IMR-90 (cell line): ENCODE measurements at regions not wholly inside any gene's neighbourhood (a gene's known extent, or its start where the extent isn't known, plus 50 kb on each side); places are given as distances from the start of the nearest gene placed in this dataset.

ENCODE experiments used
- ATAC-seq: fragments of 200-7000 bp; cut with Tn5 transposase; 2 replicates; pipeline ENCODE4 v1.9.1; 2020; ENCODE audit warnings: low read depth, mild to moderate bottlenecking, moderate library complexity
- BruUV-seq: library from RNA; stranded (reverse); fragments of 400-500 nt; replicated peaks from 2 replicates; lab custom pipeline; 2021; lab: Mats Ljungman, UMichigan
- CTCF ChIA-PET: fragments of 300-600 bp; formaldehyde crosslinking; extraction: SDS; loops from one replicate; lab custom pipeline; 2021; ENCODE audit warnings: antibody characterized with exemption; lab: Yijun Ruan, JAX
- POLR2A ChIA-PET: fragments of 300-600 bp; sonication (Branson Sonifier 250); formaldehyde crosslinking; loops from one replicate; lab custom pipeline; 2022; ENCODE audit warnings: antibody characterized with exemption; ENCODE audit not compliant: unreplicated experiment; lab: Charles Lee
- DNase-seq: peaks from one replicate; pipeline ENCODE4 v3.0.0; 2013
- H2AFZ ChIP-seq: replicated peaks from 2 replicates; pipeline ENCODE3; 2013; ENCODE audit warnings: low read length, mild to moderate bottlenecking; ENCODE audit not compliant: poor library complexity
- H2AK5ac ChIP-seq: 2 replicates; pipeline ENCODE4 v1.6.1; 2013; ENCODE audit warnings: low read depth, low read length, inconsistent platforms
- H2AK9ac ChIP-seq: replicated peaks from 2 replicates; pipeline ENCODE3; 2013; ENCODE audit warnings: mild to moderate bottlenecking, low read depth, low read length, moderate library complexity; ENCODE audit not compliant: poor library complexity
- H2BK120ac ChIP-seq: 2 replicates; pipeline ENCODE4 v1.6.1; 2013; ENCODE audit warnings: low read depth, low read length, inconsistent platforms
- H2BK15ac ChIP-seq: 3 replicates; pipeline ENCODE4 v1.6.1; 2013; ENCODE audit warnings: low read depth, low read length, inconsistent platforms
- H2BK20ac ChIP-seq: 2 replicates; pipeline ENCODE4 v1.6.1; 2013; ENCODE audit warnings: low read depth, mild to moderate bottlenecking, inconsistent platforms, low read length, moderate library complexity
- H2BK5ac ChIP-seq: 2 replicates; pipeline ENCODE4 v1.6.1; 2013; ENCODE audit warnings: mild to moderate bottlenecking, low read depth, low read length, inconsistent platforms; ENCODE audit not compliant: poor library complexity, severe bottlenecking
- H3K14ac ChIP-seq: replicated peaks from 2 replicates; pipeline ENCODE4 v1.6.1; 2013; ENCODE audit warnings: low read depth, low read length, inconsistent platforms
- H3K18ac ChIP-seq: 2 replicates; pipeline ENCODE4 v1.6.1; 2013; ENCODE audit warnings: low read depth, low read length, control low read depth
- H3K23ac ChIP-seq: 2 replicates; pipeline ENCODE4 v1.6.1; 2013; ENCODE audit warnings: low read depth, low read length, inconsistent platforms
- H3K27ac ChIP-seq: 2 replicates; pipeline ENCODE4 v1.5.1; 2013; ENCODE audit warnings: mild to moderate bottlenecking, control low read depth, low read length; ENCODE audit not compliant: insufficient read depth
- H3K27me3 ChIP-seq: 2 replicates; pipeline ENCODE4 v1.6.1; 2013; ENCODE audit warnings: low read length; ENCODE audit not compliant: control insufficient read depth, insufficient read depth
- H3K36me3 ChIP-seq: 2 replicates; pipeline ENCODE4 v1.6.1; 2013; ENCODE audit warnings: low read length, mixed read lengths; ENCODE audit not compliant: control insufficient read depth, insufficient read depth
- H3K4ac ChIP-seq: 2 replicates; pipeline ENCODE4 v1.6.1; 2013; ENCODE audit warnings: low read depth, low read length, inconsistent platforms
- H3K4me1 ChIP-seq: 2 replicates; pipeline ENCODE4 v1.6.1; 2013; ENCODE audit warnings: low read length, mixed read lengths; ENCODE audit not compliant: control insufficient read depth, insufficient read depth
- H3K4me2 ChIP-seq: 2 replicates; pipeline ENCODE4 v1.6.1; 2013; ENCODE audit warnings: low read depth, mild to moderate bottlenecking, control low read depth, low read length, moderate library complexity
- H3K4me3 ChIP-seq: 2 replicates; pipeline ENCODE4 v1.5.1; 2013; ENCODE audit warnings: low read depth, mild to moderate bottlenecking, control low read depth, low read length, moderate library complexity; ENCODE audit not compliant: insufficient read depth
- H3K56ac ChIP-seq: 2 replicates; pipeline ENCODE4 v1.6.1; 2013; ENCODE audit warnings: low read length, inconsistent platforms; ENCODE audit not compliant: insufficient read depth; ENCODE audit errors: extremely low read depth
- H3K79me1 ChIP-seq, 2 experiments: 2 replicates each; pipeline ENCODE4 v1.6.1; 2013; ENCODE audit warnings: low read length in 2 of 2, inconsistent platforms in 1 of 2, low read depth in 1 of 2
- H3K9ac ChIP-seq: 2 replicates; pipeline ENCODE4 v1.6.1; 2013; ENCODE audit warnings: low read depth, low read length, control low read depth
- H3K9me1 ChIP-seq: 2 replicates; pipeline ENCODE4 v1.6.1; 2013; ENCODE audit warnings: low read length, inconsistent platforms; ENCODE audit not compliant: insufficient read depth
- H3K9me3 ChIP-seq: 2 replicates; pipeline ENCODE4 v1.6.1; 2013; ENCODE audit warnings: low read length; ENCODE audit not compliant: control insufficient read depth, insufficient read depth
- H4K20me1 ChIP-seq: 2 replicates; pipeline ENCODE4 v1.6.1; 2013; ENCODE audit warnings: low read length, inconsistent platforms; ENCODE audit not compliant: insufficient read depth
- H4K5ac ChIP-seq: 2 replicates; pipeline ENCODE4 v1.6.1; 2013; ENCODE audit warnings: mild to moderate bottlenecking, low read depth, low read length, control low read depth
- H4K8ac ChIP-seq, 2 experiments: 2 replicates each; pipeline ENCODE4 v1.6.1; 2013; ENCODE audit warnings: low read depth in 2 of 2, low read length in 2 of 2, control low read depth in 1 of 2, inconsistent platforms in 1 of 2
- H4K91ac ChIP-seq: 2 replicates; pipeline ENCODE4 v1.6.1; 2013; ENCODE audit warnings: low read depth, low read length, inconsistent platforms; ENCODE audit not compliant: insufficient read depth
- MAFK ChIP-seq: IDR thresholded peaks from 2 replicates; pipeline ENCODE4 v1.6.1; 2012; ENCODE audit warnings: low read depth, low read length, improper control_type of control experiment
- MXI1 ChIP-seq: IDR thresholded peaks from 2 replicates; pipeline ENCODE4 v1.6.1; 2012; ENCODE audit warnings: low read depth, mild to moderate bottlenecking, low read length, moderate library complexity, borderline replicate concordance
- NFE2L2 ChIP-seq: fragments of 150-350 bp; IDR thresholded peaks from 2 replicates; pipeline ENCODE4 v1.6.1; 2016; ENCODE audit warnings: low read depth, mild to moderate bottlenecking, low read length
- RAD21 ChIP-seq: IDR thresholded peaks from 2 replicates; pipeline ENCODE4 v1.6.1; 2012; ENCODE audit warnings: low read length, improper control_type of control experiment
- SMC3 ChIP-seq: fragments of 150-350 bp; IDR thresholded peaks from 2 replicates; pipeline ENCODE4 v1.6.1; 2016; ENCODE audit warnings: low read depth, mild to moderate bottlenecking, antibody characterized with exemption, low read length, moderate library complexity
- WGBS, 2 experiments: methylation state at CpG; one replicate each; pipeline versions ENCODE4 v1.1.5 to v1.1.7; 2013; ENCODE audit warnings: missing lambda C conversion rate in 2 of 2; ENCODE audit not compliant: insufficient read length in 1 of 2; ENCODE audit errors: extremely low coverage in 2 of 2; 5-methylcytosine and 5-hydroxymethylcytosine counted together
- dilution Hi-C: fragments of 300-500 bp; cut with HindIII; formaldehyde crosslinking; loops from one replicate; pipeline ENCODE4 v1.14.3; 2018; ENCODE audit warnings: low sequenced_read_pairs; ENCODE audit not compliant: unreplicated experiment
- in situ Hi-C: fragments of 300-500 bp; cut with MboI; formaldehyde crosslinking; loops from 3 replicates; pipeline ENCODE4 v1.14.3; 2019; ENCODE audit warnings: low sequenced_read_pairs, inconsistent platforms, mixed read lengths
- intact Hi-C: fragments of 100-400 bp; cut with micrococcal nuclease; formaldehyde crosslinking; loops from 2 replicates; pipeline ENCODE4 v1.10.0; 2022

DNA sequence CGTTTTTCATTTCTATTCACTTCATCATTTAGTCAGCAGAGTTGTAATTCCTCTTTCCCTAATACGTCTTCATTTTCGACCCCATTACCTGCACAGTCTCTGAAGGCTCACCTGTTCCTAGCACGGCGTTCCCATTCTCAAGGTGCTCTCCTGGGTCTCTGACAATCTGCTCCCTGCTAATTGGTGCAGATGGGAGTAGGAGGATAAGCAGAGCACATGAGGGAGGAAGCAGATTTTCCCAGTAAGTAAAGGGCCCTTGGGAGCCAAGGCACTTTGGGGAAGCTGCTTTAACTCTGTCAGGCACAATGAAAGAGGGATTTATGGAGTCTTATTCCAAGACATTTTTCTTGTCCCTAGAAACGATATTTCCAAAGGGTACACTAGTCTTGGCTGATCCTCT, 466.4 kb downstream of the STIM2 start:
- BruUV-seq: no TSS peak
- DNase-seq (no peak), ATAC-seq (no peak)
- dilution Hi-C loops (no loop called here), intact Hi-C loops (no loop called here), in situ Hi-C loops (no loop called here)
- Histone ChIP-seq H3K4me3 (no peak overlapping the region), H2AK9ac (no peak overlapping the region), H3K27ac (no peak overlapping the region), H3K36me3 (no peaks in the 10 kb centered on the region), H4K20me1 (no peaks in the 10 kb centered on the region), H2BK5ac (no peak overlapping the region), H4K91ac (no peak overlapping the region), H3K4ac (no peak overlapping the region), H3K4me2 (no peak overlapping the region), H2AFZ (no peak overlapping the region), H3K14ac (no peak overlapping the region), H3K9me3 (peaks cover 3% of the 10 kb centered on the region; the same call in 1 of the 2 replicates), H3K4me1 (no peaks in the 10 kb centered on the region), H2BK120ac (no peak overlapping the region), H3K9me1 (no peaks in the 10 kb centered on the region), H3K56ac (no peak overlapping the region), H4K8ac (no peak overlapping the region), H3K27me3 (no peaks in the 10 kb centered on the region), H3K23ac (no peak overlapping the region), H2BK20ac (no peak overlapping the region), H2BK15ac (no peak overlapping the region), H2AK5ac (no peak overlapping the region), H3K9ac (no peak overlapping the region), H4K5ac (no peak overlapping the region), H3K18ac (no peak overlapping the region), H3K79me1 (no peaks in the 10 kb centered on the region)
- no CpG with 5 or more reads among the region's 6 CpGs for WGBS, 2 experiments
- CTCF ChIA-PET: no interaction called here
- TF ChIP-seq RAD21 (no peak), SMC3 (no peak), NFE2L2 (no peak), MAFK (no peak), MXI1 (no peak)
- POLR2A ChIA-PET: no interaction called here
